ENCODE measurements at regions not wholly inside any gene's neighbourhood (a gene's known extent, or its start where the extent isn't known, plus 50 kb on each side); places are given as distances from the start of the nearest gene placed in this dataset.

DNA sequence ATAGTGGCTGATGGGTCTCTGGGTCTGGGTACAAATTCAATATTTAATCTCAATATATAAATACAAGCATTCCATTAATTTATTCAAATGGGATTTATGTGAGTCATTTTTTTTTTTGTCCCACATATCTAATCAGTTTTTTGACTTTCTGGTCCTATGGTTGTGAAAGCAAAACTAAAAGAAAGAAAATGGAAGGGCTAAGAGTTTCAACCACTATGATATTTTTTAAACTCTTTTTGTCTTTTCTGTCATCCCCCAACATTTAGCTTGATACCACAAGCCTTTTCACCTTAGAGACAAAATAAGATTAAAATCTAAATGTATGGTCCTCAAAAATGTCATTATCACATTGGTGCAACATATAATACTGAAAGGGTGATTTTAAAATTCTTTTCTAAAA is 602.7 kb upstream of the CHRM3 start:
- TF ChIP-seq, protein P1, sequence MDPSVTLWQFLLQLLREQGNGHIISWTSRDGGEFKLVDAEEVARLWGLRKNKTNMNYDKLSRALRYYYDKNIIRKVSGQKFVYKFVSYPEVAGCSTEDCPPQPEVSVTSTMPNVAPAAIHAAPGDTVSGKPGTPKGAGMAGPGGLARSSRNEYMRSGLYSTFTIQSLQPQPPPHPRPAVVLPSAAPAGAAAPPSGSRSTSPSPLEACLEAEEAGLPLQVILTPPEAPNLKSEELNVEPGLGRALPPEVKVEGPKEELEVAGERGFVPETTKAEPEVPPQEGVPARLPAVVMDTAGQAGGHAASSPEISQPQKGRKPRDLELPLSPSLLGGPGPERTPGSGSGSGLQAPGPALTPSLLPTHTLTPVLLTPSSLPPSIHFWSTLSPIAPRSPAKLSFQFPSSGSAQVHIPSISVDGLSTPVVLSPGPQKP (IDR thresholded peaks at IDR 0.05; ENCODE audit: low read depth, low read length) = no peak
- TF ChIP-seq PHF8 (IDR thresholded peaks at IDR 0.05; ENCODE audit: borderline replicate concordance, low read depth) (no peak), POLR2A (IDR thresholded peaks at IDR 0.05; ENCODE audit: low read length) (no peak), CHD2 (IDR thresholded peaks at IDR 0.05; ENCODE audit: low read length, partially characterized antibody) (no peak), CBX8 (IDR thresholded peaks at IDR 0.05) (no peak), MYC (IDR thresholded peaks at IDR 0.05; ENCODE audit: borderline replicate concordance, low read length) (no peak), FOSL2 (IDR thresholded peaks at IDR 0.05) (no peak), FOSL2 (CRISPR knock-in tag; IDR thresholded peaks at IDR 0.05) (no peak), SMC3 (IDR thresholded peaks at IDR 0.05) (no peak), RCOR1 (IDR thresholded peaks at IDR 0.05; ENCODE audit: low read depth, low read length) (no peak)
- TF ChIP-seq, protein P2, sequence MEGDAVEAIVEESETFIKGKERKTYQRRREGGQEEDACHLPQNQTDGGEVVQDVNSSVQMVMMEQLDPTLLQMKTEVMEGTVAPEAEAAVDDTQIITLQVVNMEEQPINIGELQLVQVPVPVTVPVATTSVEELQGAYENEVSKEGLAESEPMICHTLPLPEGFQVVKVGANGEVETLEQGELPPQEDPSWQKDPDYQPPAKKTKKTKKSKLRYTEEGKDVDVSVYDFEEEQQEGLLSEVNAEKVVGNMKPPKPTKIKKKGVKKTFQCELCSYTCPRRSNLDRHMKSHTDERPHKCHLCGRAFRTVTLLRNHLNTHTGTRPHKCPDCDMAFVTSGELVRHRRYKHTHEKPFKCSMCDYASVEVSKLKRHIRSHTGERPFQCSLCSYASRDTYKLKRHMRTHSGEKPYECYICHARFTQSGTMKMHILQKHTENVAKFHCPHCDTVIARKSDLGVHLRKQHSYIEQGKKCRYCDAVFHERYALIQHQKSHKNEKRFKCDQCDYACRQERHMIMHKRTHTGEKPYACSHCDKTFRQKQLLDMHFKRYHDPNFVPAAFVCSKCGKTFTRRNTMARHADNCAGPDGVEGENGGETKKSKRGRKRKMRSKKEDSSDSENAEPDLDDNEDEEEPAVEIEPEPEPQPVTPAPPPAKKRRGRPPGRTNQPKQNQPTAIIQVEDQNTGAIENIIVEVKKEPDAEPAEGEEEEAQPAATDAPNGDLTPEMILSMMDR (IDR thresholded peaks at IDR 0.05) = no peak
- TF ChIP-seq, protein P3, sequence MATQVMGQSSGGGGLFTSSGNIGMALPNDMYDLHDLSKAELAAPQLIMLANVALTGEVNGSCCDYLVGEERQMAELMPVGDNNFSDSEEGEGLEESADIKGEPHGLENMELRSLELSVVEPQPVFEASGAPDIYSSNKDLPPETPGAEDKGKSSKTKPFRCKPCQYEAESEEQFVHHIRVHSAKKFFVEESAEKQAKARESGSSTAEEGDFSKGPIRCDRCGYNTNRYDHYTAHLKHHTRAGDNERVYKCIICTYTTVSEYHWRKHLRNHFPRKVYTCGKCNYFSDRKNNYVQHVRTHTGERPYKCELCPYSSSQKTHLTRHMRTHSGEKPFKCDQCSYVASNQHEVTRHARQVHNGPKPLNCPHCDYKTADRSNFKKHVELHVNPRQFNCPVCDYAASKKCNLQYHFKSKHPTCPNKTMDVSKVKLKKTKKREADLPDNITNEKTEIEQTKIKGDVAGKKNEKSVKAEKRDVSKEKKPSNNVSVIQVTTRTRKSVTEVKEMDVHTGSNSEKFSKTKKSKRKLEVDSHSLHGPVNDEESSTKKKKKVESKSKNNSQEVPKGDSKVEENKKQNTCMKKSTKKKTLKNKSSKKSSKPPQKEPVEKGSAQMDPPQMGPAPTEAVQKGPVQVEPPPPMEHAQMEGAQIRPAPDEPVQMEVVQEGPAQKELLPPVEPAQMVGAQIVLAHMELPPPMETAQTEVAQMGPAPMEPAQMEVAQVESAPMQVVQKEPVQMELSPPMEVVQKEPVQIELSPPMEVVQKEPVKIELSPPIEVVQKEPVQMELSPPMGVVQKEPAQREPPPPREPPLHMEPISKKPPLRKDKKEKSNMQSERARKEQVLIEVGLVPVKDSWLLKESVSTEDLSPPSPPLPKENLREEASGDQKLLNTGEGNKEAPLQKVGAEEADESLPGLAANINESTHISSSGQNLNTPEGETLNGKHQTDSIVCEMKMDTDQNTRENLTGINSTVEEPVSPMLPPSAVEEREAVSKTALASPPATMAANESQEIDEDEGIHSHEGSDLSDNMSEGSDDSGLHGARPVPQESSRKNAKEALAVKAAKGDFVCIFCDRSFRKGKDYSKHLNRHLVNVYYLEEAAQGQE (IDR thresholded peaks at IDR 0.05) = no peak
- TF ChIP-seq, protein P4, sequence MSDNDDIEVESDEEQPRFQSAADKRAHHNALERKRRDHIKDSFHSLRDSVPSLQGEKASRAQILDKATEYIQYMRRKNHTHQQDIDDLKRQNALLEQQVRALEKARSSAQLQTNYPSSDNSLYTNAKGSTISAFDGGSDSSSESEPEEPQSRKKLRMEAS (IDR thresholded peaks at IDR 0.05) = no peak
